ENCODE measurements at regions not wholly inside any gene's neighbourhood (a gene's known extent, or its start where the extent isn't known, plus 50 kb on each side); places are given as distances from the start of the nearest gene placed in this dataset.

DNA sequence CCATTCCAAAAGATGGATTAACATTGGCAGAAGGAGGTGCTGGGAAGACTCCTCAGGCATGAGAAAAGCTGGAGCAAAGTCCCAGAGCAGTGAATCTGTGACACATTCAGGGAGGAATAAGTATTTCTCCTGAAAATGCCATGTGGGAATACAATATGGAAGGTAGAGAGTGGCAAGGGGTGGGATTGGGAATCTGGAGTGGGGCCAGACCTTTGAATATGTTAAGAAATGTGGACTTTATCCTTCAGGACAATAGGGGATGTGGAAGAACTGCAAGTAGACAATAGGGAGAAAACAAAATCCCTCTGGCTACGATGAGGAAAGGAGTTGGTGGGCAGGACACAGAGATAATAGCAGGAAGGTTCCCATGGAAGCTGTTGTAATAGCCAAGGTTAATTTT, 305.6 kb upstream of the TGFBR2 start:
- no peak for DNase-seq
- Histone ChIP-seq H3K4me3 (no peak overlapping the region), H3K4me1 (no peaks in the 10 kb centered on the region), H3K36me3 (no peaks in the 10 kb centered on the region), H3K9me3 (no peaks in the 10 kb centered on the region), H3K27ac (no peak overlapping the region), H3K27me3 (no peaks in the 10 kb centered on the region)
- intact Hi-C loops (cut with DNase I): no loop called here
- no peak for TF ChIP-seq POLR2A (IDR thresholded peaks at IDR 0.05)
- no peak for TF ChIP-seq EP300 (IDR thresholded peaks at IDR 0.05)
- no peak for TF ChIP-seq POLR2AphosphoS5 (IDR thresholded peaks at IDR 0.05)
- TF ChIP-seq, protein P1, sequence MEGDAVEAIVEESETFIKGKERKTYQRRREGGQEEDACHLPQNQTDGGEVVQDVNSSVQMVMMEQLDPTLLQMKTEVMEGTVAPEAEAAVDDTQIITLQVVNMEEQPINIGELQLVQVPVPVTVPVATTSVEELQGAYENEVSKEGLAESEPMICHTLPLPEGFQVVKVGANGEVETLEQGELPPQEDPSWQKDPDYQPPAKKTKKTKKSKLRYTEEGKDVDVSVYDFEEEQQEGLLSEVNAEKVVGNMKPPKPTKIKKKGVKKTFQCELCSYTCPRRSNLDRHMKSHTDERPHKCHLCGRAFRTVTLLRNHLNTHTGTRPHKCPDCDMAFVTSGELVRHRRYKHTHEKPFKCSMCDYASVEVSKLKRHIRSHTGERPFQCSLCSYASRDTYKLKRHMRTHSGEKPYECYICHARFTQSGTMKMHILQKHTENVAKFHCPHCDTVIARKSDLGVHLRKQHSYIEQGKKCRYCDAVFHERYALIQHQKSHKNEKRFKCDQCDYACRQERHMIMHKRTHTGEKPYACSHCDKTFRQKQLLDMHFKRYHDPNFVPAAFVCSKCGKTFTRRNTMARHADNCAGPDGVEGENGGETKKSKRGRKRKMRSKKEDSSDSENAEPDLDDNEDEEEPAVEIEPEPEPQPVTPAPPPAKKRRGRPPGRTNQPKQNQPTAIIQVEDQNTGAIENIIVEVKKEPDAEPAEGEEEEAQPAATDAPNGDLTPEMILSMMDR (IDR thresholded peaks at IDR 0.05): no peak
- 58 to 79% methylated on average over 1 of the region's 1 CpG for WGBS, 2 donors

DNA sequence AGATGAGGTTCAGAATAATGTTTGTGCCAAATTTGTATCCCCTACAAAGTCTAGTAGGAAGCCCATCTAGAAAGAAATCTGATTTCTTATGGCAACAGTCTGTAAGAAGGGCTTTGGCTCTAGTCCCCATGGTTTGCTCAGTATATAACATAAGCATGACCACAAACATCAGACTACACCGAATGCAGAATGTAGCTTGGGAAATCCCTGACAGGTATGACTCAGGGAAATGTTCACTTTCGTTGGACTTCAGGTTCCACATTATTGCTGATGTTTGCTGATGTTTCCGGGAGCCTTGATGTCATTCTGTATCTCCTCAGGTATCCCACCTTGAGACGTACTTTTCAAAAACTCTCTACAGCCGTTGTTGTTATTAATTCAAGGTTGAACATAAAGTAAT, 304.4 kb upstream of the TGFBR2 start:
- DNase-seq: no peak
- no peaks in the 10 kb centered on the region for H3K9me3 ChIP-seq
- TF ChIP-seq POLR2A (IDR thresholded peaks at IDR 0.05) (no peak), EP300 (IDR thresholded peaks at IDR 0.05) (no peak), POLR2AphosphoS5 (IDR thresholded peaks at IDR 0.05) (no peak)
- TF ChIP-seq, protein P1 (IDR thresholded peaks at IDR 0.05): no peak
- no peak overlapping the region for H3K4me3 ChIP-seq
- intact Hi-C loops (cut with DNase I): no loop called here
- H3K27me3 ChIP-seq: no peaks in the 10 kb centered on the region
- peaks cover 0 to under 1% (median 0%) of the 10 kb centered on the region in 4 donors for H3K4me1 ChIP-seq
- 58 to 81% methylated on average over 5 of the region's 5 CpGs for WGBS, 2 donors
- H3K27ac ChIP-seq: no peak overlapping the region
- H3K36me3 ChIP-seq: no peaks in the 10 kb centered on the region

DNA sequence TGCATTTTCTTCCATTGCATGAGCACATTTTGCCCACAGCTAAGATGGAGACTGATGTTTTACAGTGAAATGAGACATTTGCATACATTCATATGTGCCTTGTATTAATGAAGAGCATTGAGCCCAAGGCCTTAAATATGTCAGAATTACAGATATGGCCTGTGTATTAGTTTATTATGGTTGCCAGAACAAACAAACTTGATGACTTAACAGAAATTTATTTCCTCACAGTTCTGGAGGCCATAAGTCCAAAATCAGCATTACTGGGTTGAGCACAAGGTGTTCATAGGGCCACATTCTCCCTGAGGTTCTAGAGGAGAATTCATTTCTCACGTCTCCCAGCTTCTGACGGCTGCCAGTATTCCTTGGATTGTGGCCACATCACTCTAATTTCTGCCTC, 302.6 kb upstream of the TGFBR2 start:
- WGBS, 2 donors: 96 to 98% methylated on average over 2 of the region's 2 CpGs
- H3K27ac ChIP-seq: no peak overlapping the region
- no peak for TF ChIP-seq POLR2AphosphoS5 (IDR thresholded peaks at IDR 0.05)
- TF ChIP-seq, protein P1 (IDR thresholded peaks at IDR 0.05): no peak
- TF ChIP-seq EP300 (IDR thresholded peaks at IDR 0.05): no peak
- no peak for TF ChIP-seq POLR2A (IDR thresholded peaks at IDR 0.05)

DNA sequence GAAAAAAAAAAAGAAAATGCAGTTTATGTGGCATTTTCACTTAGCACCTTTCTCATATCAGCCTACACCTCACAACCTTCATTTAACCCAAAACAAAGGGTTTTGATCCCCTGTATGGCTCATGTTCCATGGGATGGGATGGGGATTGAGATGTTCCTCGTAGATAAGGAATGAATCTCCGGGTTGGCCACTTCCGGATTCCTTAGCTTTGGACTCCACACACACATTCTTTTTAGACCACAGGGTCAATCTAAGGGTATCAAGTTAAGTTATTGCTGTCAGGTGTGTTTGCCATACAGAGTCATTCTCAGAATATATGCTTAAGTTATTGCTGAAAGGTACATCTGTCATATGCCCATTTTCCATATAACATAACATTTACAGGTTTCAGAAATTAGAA, 301.4 kb upstream of the TGFBR2 start:
- 84 to 92% methylated on average over 3 of the region's 3 CpGs for WGBS, 2 donors

More for the DNA sequence above, 302.6 kb upstream of the TGFBR2 start:
- Histone ChIP-seq H3K36me3 (no peaks in the 10 kb centered on the region), H3K4me1 (peaks cover 0 to 18% (median 12%) of the 10 kb centered on the region in 4 donors), H3K27me3 (no peaks in the 10 kb centered on the region), H3K4me3 (no peak overlapping the region), H3K9me3 (no peaks in the 10 kb centered on the region)
- DNase-seq: no peak
- intact Hi-C loops (cut with DNase I): no loop called here

More for the DNA sequence above, 301.4 kb upstream of the TGFBR2 start:
- intact Hi-C loops (cut with DNase I): no loop called here
- Histone ChIP-seq H3K36me3 (no peaks in the 10 kb centered on the region), H3K9me3 (no peaks in the 10 kb centered on the region), H3K27me3 (no peaks in the 10 kb centered on the region), H3K27ac (no peak overlapping the region), H3K4me1 (peaks cover 0 to 20% (median 12%) of the 10 kb centered on the region in 4 donors), H3K4me3 (no peak overlapping the region)
- no peak for DNase-seq
- TF ChIP-seq POLR2A (IDR thresholded peaks at IDR 0.05): no peak
- TF ChIP-seq, protein P1 (IDR thresholded peaks at IDR 0.05): no peak
- TF ChIP-seq EP300 (IDR thresholded peaks at IDR 0.05): no peak
- TF ChIP-seq POLR2AphosphoS5 (IDR thresholded peaks at IDR 0.05): no peak

Data from sigmoid colon (tissue), 6 donors.